Trophoblast cell (in vitro differentiated cells and primary cell): ENCODE measurements at regions not wholly inside any gene's neighbourhood (a gene's known extent, or its start where the extent isn't known, plus 50 kb on each side); places are given as distances from the start of the nearest gene placed in this dataset.

Experiments
- DNase-seq, 2 donors: peaks; one replicate each; pipeline ENCODE4 v3.0.0-alpha.2; 2016
- H2AFZ ChIP-seq: 2 replicates; pipeline ENCODE4 v1.6.1; 2013; ENCODE audit warnings: low read length, moderate library complexity, mild to moderate bottlenecking; ENCODE audit not compliant: insufficient read depth, poor library complexity
- H2AK5ac ChIP-seq: 2 replicates; pipeline ENCODE4 v1.6.1; 2013; ENCODE audit warnings: mild to moderate bottlenecking, low read length
- H2BK120ac ChIP-seq: 2 replicates; pipeline ENCODE4 v1.6.1; 2013; ENCODE audit warnings: low read length, mild to moderate bottlenecking, moderate library complexity; ENCODE audit not compliant: insufficient read depth, poor library complexity
- H2BK12ac ChIP-seq: 2 replicates; pipeline ENCODE4 v1.6.1; 2013; ENCODE audit warnings: mild to moderate bottlenecking, low read length, moderate library complexity
- H2BK5ac ChIP-seq: 2 replicates; pipeline ENCODE4 v1.6.1; 2013; ENCODE audit warnings: low read length, low read depth, moderate library complexity, mild to moderate bottlenecking; ENCODE audit not compliant: poor library complexity
- H3K14ac ChIP-seq: 2 replicates; pipeline ENCODE4 v1.6.1; 2013; ENCODE audit warnings: mild to moderate bottlenecking, low read length
- H3K18ac ChIP-seq: 2 replicates; pipeline ENCODE4 v1.6.1; 2013; ENCODE audit warnings: mild to moderate bottlenecking, low read length
- H3K23ac ChIP-seq: 2 replicates; pipeline ENCODE4 v1.6.1; 2013; ENCODE audit warnings: low read length
- H3K27ac ChIP-seq: 2 replicates; pipeline ENCODE4 v1.5.1; 2013; ENCODE audit warnings: low read depth, mild to moderate bottlenecking, inconsistent platforms, low read length, moderate library complexity
- H3K27me3 ChIP-seq: 2 replicates; pipeline ENCODE4 v1.6.1; 2013; ENCODE audit warnings: inconsistent platforms, mild to moderate bottlenecking, low read length, moderate library complexity; ENCODE audit not compliant: insufficient read depth
- H3K36me3 ChIP-seq, 2 experiments: 1 replicate in 1 of 2; 2 replicates in 1 of 2; pipeline ENCODE4 v1.6.1; 2013; ENCODE audit warnings: low read length in 2 of 2, mild to moderate bottlenecking in 2 of 2, moderate library complexity in 1 of 2; ENCODE audit not compliant: insufficient read depth in 2 of 2, control insufficient read depth in 1 of 2
- H3K4ac ChIP-seq: 2 replicates; pipeline ENCODE4 v1.6.1; 2013; ENCODE audit warnings: low read depth, mild to moderate bottlenecking, low read length, moderate library complexity
- H3K4me1 ChIP-seq, 2 experiments: 1 replicate in 1 of 2; 2 replicates in 1 of 2; pipeline ENCODE4 v1.6.1; 2013; ENCODE audit warnings: low read length in 2 of 2, mild to moderate bottlenecking in 2 of 2, moderate library complexity in 1 of 2; ENCODE audit not compliant: insufficient read depth in 2 of 2, control insufficient read depth in 1 of 2
- H3K4me2 ChIP-seq: 2 replicates; pipeline ENCODE4 v1.6.1; 2013; ENCODE audit warnings: inconsistent platforms, mild to moderate bottlenecking, low read length, moderate library complexity
- H3K4me3 ChIP-seq: 2 replicates; pipeline ENCODE4 v1.5.1; 2013; ENCODE audit warnings: mild to moderate bottlenecking, low read depth, low read length, inconsistent platforms
- H3K79me1 ChIP-seq: one replicate; pipeline ENCODE4 v1.6.1; 2013; ENCODE audit warnings: low read length
- H3K79me2 ChIP-seq: 2 replicates; pipeline ENCODE4 v1.6.1; 2013; ENCODE audit warnings: low read length, mild to moderate bottlenecking; ENCODE audit not compliant: control insufficient read depth, insufficient read depth, poor library complexity
- H3K9ac ChIP-seq: 2 replicates; pipeline ENCODE4 v1.6.1; 2013; ENCODE audit warnings: mild to moderate bottlenecking, low read length
- H3K9me3 ChIP-seq: 2 replicates; pipeline ENCODE4 v1.6.1; 2013; ENCODE audit warnings: low read depth, mild to moderate bottlenecking, control low read depth, inconsistent platforms, low read length; ENCODE audit not compliant: insufficient read depth
- H4K12ac ChIP-seq: 2 replicates; pipeline ENCODE4 v1.6.1; 2013; ENCODE audit warnings: low read depth, mild to moderate bottlenecking, low read length, moderate library complexity
- H4K8ac ChIP-seq: 2 replicates; pipeline ENCODE4 v1.6.1; 2013; ENCODE audit warnings: low read depth, mild to moderate bottlenecking, low read length, moderate library complexity
- H4K91ac ChIP-seq: one replicate; pipeline ENCODE4 v1.6.1; 2013; ENCODE audit warnings: low read depth, mild to moderate bottlenecking, low read length, moderate library complexity
- WGBS: extraction: QIAGEN DNeasy Blood & Tissue Kit; methylation state at CpG from one replicate; pipeline ENCODE4 v1.1.7; 2013; ENCODE audit warnings: missing lambda C conversion rate; ENCODE audit not compliant: insufficient read length, insufficient coverage; ENCODE audit errors: extremely low coverage; 5-methylcytosine and 5-hydroxymethylcytosine counted together

GRCh38 chr17:63070031-63070430, 104.0 kb downstream of the TANC2 start:
- H2BK5ac ChIP-seq, result no peak overlapping the region
- no peak overlapping the region for H3K4me3 ChIP-seq
- no peak overlapping the region for H4K91ac ChIP-seq
- no peak overlapping the region for H3K27ac ChIP-seq
- peaks cover 3 to 6% of the 10 kb centered on the region in 2 experiments for H3K36me3 ChIP-seq
- H2AFZ ChIP-seq, result no peak overlapping the region
- no peak overlapping the region for H2BK12ac ChIP-seq
- no peak overlapping the region for H2AK5ac ChIP-seq
- H3K9me3 ChIP-seq, result no peaks in the 10 kb centered on the region
- H3K79me1 ChIP-seq, result no peaks in the 10 kb centered on the region
- no CpG with 5 or more reads among the region's 1 CpG for WGBS
- no peak for DNase-seq
- H3K18ac ChIP-seq, result no peak overlapping the region
- H2BK120ac ChIP-seq, result no peak overlapping the region
- no peak overlapping the region for H4K12ac ChIP-seq
- H3K79me2 ChIP-seq, result no peaks in the 10 kb centered on the region
- H3K27me3 ChIP-seq, result no peaks in the 10 kb centered on the region
- H4K8ac ChIP-seq, result no peak overlapping the region
- no peak overlapping the region for H3K23ac ChIP-seq
- H3K4ac ChIP-seq, result peak overlapping the region; percentile 62
- peaks cover 0 to 4% of the 10 kb centered on the region in 2 experiments for H3K4me1 ChIP-seq
- H3K9ac ChIP-seq, result no peak overlapping the region
- H3K4me2 ChIP-seq, result no peak overlapping the region
- no peak overlapping the region for H3K14ac ChIP-seq

- Histone ChIP-seq H4K12ac (no peak overlapping the region), H3K9me3 (no peaks in the 10 kb centered on the region), H3K4me3 (no peak overlapping the region), H3K4me1 (peaks cover 0 to 2% of the 10 kb centered on the region in 2 experiments), H3K27ac (no peak overlapping the region), H2BK120ac (no peak overlapping the region), H2AK5ac (no peak overlapping the region), H2BK5ac (no peak overlapping the region), H4K8ac (no peak overlapping the region), H3K14ac (no peak overlapping the region), H3K4me2 (no peak overlapping the region), H3K79me1 (no peaks in the 10 kb centered on the region), H3K27me3 (no peaks in the 10 kb centered on the region), H4K91ac (no peak overlapping the region), H3K36me3 (peaks cover 0 to 3% of the 10 kb centered on the region in 2 experiments), H3K9ac (no peak overlapping the region), H3K23ac (no peak overlapping the region), H2BK12ac (no peak overlapping the region), H3K79me2 (no peaks in the 10 kb centered on the region), H2AFZ (no peak overlapping the region), H3K18ac (no peak overlapping the region), H3K4ac (no peak overlapping the region)
- no CpG with 5 or more reads among the region's 2 CpGs for WGBS
- DNase-seq, result no peak
These were observed 105.8 kb downstream of the TANC2 start for GRCh38 chr17:63071797-63072196.

GRCh38 chr17:63075969-63076368, 109.9 kb downstream of the TANC2 start:
- Histone ChIP-seq H2BK120ac (no peak overlapping the region), H4K12ac (no peak overlapping the region), H3K4me2 (no peak overlapping the region), H3K27me3 (no peaks in the 10 kb centered on the region), H3K4ac (peak overlapping the region; percentile 47), H4K8ac (no peak overlapping the region), H3K79me2 (no peaks in the 10 kb centered on the region), H3K4me1 (peaks cover 0 to 2% of the 10 kb centered on the region in 2 experiments), H3K27ac (no peak overlapping the region), H3K18ac (no peak overlapping the region), H3K14ac (no peak overlapping the region), H4K91ac (no peak overlapping the region), H2AK5ac (no peak overlapping the region), H3K79me1 (no peaks in the 10 kb centered on the region), H3K9ac (no peak overlapping the region), H2AFZ (no peak overlapping the region), H3K4me3 (no peak overlapping the region), H2BK12ac (no peak overlapping the region), H3K9me3 (no peaks in the 10 kb centered on the region), H2BK5ac (no peak overlapping the region), H3K23ac (no peak overlapping the region), H3K36me3 (peaks cover 0 to 3% of the 10 kb centered on the region in 2 experiments)
- DNase-seq, result peak in 1 of 2 donors; percentile 7
- no CpG with 5 or more reads among the region's 1 CpG for WGBS

- Histone ChIP-seq H3K4me3 (no peak overlapping the region), H3K18ac (no peak overlapping the region), H3K4me1 (peaks cover 0 to 6% of the 10 kb centered on the region in 2 experiments), H3K27ac (no peak overlapping the region), H3K36me3 (peaks cover 0 to 3% of the 10 kb centered on the region in 2 experiments), H3K79me1 (no peaks in the 10 kb centered on the region), H2AFZ (no peak overlapping the region), H3K79me2 (no peaks in the 10 kb centered on the region), H3K9me3 (no peaks in the 10 kb centered on the region), H3K23ac (no peak overlapping the region), H2BK120ac (no peak overlapping the region), H2BK5ac (no peak overlapping the region), H2BK12ac (no peak overlapping the region), H4K12ac (no peak overlapping the region), H3K14ac (no peak overlapping the region), H3K4ac (no peak overlapping the region), H4K8ac (no peak overlapping the region), H3K27me3 (no peaks in the 10 kb centered on the region), H3K4me2 (no peak overlapping the region), H4K91ac (no peak overlapping the region), H3K9ac (no peak overlapping the region), H2AK5ac (no peak overlapping the region)
- no CpG with 5 or more reads among the region's 3 CpGs for WGBS
- peak in 1 of 2 donors; percentile 27 for DNase-seq
These were observed 112.7 kb downstream of the TANC2 start for GRCh38 chr17:63078707-63079106.
